HG02763 (cell line): ENCODE measurements at regions not wholly inside any gene's neighbourhood (a gene's known extent, or its start where the extent isn't known, plus 50 kb on each side); places are given as distances from the start of the nearest gene placed in this dataset.
"Not testable (repeated sequence)": the region's sequence is repeated elsewhere in the genome, so short reads cannot be mapped to it uniquely, and the experiment has no call there.

Experiments used
- ATAC-seq: cut with Tn5 transposase; IDR thresholded peaks from one replicate; pipeline ENCODE4 v1.9.1; 2021; ENCODE audit warnings: mild to moderate bottlenecking, moderate library complexity; ENCODE audit not compliant: unreplicated experiment

- ATAC-seq = no peak
Measured at GRCh38 chr2:125681976-125682805, 973.8 kb upstream of the GYPC start.

- no peak for ATAC-seq
Measured at GRCh38 chr2:125684256-125684655, 971.7 kb upstream of the GYPC start.

- ATAC-seq = no peak
Measured at GRCh38 chr2:125684932-125685331, 971.0 kb upstream of the GYPC start.

GRCh38 chr2:125696560-125696959, 959.4 kb upstream of the GYPC start:
- no peak for ATAC-seq

- ATAC-seq = no peak
Measured at GRCh38 chr2:125698280-125698679, 957.7 kb upstream of the GYPC start.

GRCh38 chr2:125701070-125701469, 954.9 kb upstream of the GYPC start:
- no peak for ATAC-seq

GRCh38 chr2:125707611-125708010, 948.3 kb upstream of the GYPC start:
- no peak for ATAC-seq

GRCh38 chr2:125710561-125710960, 945.4 kb upstream of the GYPC start:
- ATAC-seq = no peak

- ATAC-seq = no peak
Measured at GRCh38 chr2:125711075-125711474, 944.9 kb upstream of the GYPC start.

GRCh38 chr2:125713533-125713932, 942.4 kb upstream of the GYPC start:
- no peak for ATAC-seq

GRCh38 chr2:125721072-125721721, 934.8 kb upstream of the GYPC start:
- no peak for ATAC-seq

- ATAC-seq = no peak
Measured at GRCh38 chr2:125730921-125731320, 925.0 kb upstream of the GYPC start.

- ATAC-seq = no peak
Measured at GRCh38 chr2:125736306-125736705, 919.7 kb upstream of the GYPC start.

GRCh38 chr2:125745514-125745913, 910.4 kb upstream of the GYPC start:
- ATAC-seq = no peak

- ATAC-seq = no peak
Measured at GRCh38 chr2:125746321-125747164, 909.4 kb upstream of the GYPC start.

GRCh38 chr2:125747165-125747425, 908.9 kb upstream of the GYPC start:
- no peak for ATAC-seq

GRCh38 chr2:125756431-125756830, 899.5 kb upstream of the GYPC start:
- no peak for ATAC-seq

- ATAC-seq = no peak
Measured at GRCh38 chr2:125796784-125797183, 859.2 kb upstream of the GYPC start.

GRCh38 chr2:125797192-125797591, 858.8 kb upstream of the GYPC start:
- ATAC-seq = no peak

GRCh38 chr2:125822746-125823145, 833.2 kb upstream of the GYPC start:
- ATAC-seq = no peak

- ATAC-seq = not testable (repeated sequence)
Measured at GRCh38 chr2:125825781-125826180, 830.2 kb upstream of the GYPC start.

GRCh38 chr2:125837128-125837527, 818.8 kb upstream of the GYPC start:
- no peak for ATAC-seq
